Cardiac fibroblast (primary cell): ENCODE measurements at regions not wholly inside any gene's neighbourhood (a gene's known extent, or its start where the extent isn't known, plus 50 kb on each side); places are given as distances from the start of the nearest gene placed in this dataset.
A peak's percentile ranks its signal among the peaks of the same experiment; 100 is the strongest.

Experiments used
- DNase-seq, 2 donors: peaks; one replicate each; pipeline versions ENCODE4 v3.0.0 to v3.0.0-alpha.2; 2010; ENCODE audit warnings: low read depth in 2 of 2
- H3K4me3 ChIP-seq, 2 donors: replicated peaks in 1 of 2; 1 replicate in 1 of 2; 2 replicates in 1 of 2; pipeline ENCODE4 v1.5.1; 2011; ENCODE audit warnings: low read depth in 2 of 2, low read length in 2 of 2, mild to moderate bottlenecking in 2 of 2, moderate library complexity in 1 of 2
- TF ChIP-seq, protein P1 (sequence below): IDR thresholded peaks from one replicate; pipeline ENCODE4 v1.5.1; 2011; ENCODE audit warnings: low read depth, mild to moderate bottlenecking, low read length, inconsistent platforms

DNA sequence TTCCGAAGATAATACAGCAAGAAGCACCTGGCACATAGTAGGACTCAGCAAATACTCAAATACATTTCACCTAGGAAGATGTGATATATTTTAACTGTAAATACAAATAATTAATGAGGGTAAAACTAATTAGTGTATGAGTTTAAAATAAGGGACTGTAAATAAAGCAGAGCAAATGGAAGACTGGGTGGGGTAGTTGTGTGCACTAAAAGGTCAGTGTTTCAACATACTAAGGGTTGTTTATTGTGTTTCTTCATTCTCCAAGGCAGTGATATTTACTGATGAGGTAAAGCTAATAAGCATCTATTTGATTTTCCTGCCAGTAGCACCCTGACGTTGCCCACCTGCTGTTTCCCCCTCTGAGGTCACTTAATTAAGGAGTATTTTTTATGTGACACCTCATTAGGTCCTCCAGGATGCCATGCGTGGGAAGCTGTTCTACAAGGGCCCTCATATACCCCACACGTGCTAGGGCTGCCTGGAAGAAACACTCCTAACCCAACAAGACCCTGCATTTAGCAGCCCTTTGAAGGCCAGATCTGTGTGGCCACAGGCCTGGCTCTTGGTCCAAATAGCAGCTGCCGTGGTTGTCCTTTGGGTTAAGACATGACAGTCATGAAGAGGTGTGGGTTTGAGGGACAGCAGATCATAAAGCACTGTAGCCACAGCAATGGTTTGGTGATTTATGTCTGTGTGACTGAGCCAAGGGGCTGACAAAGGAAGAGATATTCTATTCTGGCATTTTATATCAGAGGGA lies 97.5 kb upstream of the RPS23 start:
- H3K4me3 ChIP-seq: no peak overlapping the region
- no peak for DNase-seq
- TF ChIP-seq, protein P1, sequence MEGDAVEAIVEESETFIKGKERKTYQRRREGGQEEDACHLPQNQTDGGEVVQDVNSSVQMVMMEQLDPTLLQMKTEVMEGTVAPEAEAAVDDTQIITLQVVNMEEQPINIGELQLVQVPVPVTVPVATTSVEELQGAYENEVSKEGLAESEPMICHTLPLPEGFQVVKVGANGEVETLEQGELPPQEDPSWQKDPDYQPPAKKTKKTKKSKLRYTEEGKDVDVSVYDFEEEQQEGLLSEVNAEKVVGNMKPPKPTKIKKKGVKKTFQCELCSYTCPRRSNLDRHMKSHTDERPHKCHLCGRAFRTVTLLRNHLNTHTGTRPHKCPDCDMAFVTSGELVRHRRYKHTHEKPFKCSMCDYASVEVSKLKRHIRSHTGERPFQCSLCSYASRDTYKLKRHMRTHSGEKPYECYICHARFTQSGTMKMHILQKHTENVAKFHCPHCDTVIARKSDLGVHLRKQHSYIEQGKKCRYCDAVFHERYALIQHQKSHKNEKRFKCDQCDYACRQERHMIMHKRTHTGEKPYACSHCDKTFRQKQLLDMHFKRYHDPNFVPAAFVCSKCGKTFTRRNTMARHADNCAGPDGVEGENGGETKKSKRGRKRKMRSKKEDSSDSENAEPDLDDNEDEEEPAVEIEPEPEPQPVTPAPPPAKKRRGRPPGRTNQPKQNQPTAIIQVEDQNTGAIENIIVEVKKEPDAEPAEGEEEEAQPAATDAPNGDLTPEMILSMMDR: no peak

GRCh38 chr5:82374637-82375036 lies 96.5 kb upstream of the RPS23 start:
- no peak for DNase-seq
- H3K4me3 ChIP-seq: no peak overlapping the region
- TF ChIP-seq, protein P1: no peak

DNA sequence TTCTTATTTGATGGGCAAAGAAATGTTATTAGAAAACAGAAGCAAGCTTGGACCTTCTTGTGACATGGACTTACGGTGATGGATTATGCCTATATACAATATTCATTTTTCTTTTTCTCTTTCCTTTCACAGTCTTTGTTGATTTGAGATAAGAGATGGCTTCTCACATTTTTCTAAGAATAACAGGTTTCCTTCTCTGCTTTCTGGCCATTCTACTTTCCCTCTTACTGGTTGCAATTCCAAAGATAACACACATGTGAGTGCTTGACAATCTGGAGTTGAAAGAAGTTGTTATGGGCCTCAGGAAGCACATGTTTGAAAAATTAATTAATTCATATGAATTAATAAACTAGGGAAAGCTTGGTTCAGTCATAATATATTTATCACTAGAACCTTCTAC lies 89.8 kb upstream of the RPS23 start:
- no peak for DNase-seq
- H3K4me3 ChIP-seq: no peak overlapping the region
- TF ChIP-seq, protein P1: no peak

DNA sequence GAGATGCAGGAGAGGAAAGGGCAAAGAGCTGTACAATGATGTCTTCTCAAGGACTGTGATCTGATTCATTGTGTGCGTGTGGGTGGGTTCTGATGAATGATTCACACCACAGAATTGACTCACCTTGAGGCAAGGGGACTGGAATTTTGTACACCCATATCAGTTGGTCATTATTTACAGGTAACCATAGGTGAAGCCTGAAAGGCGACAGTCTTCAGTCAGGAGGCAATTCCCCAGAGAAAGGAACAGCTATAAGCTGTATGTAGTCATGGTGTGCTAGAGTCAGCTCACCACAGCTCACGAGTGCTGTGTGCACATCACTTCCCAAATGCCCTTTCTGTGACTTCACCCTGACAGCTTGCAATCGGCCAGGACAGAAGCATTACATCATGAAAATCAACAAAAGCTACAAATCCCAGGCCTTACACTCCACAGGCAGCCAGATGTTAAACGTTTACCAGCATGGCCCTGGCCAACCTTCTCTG lies 87.6 kb upstream of the RPS23 start:
- DNase-seq: peak; percentile 49 to 92
- TF ChIP-seq, protein P1: no peak
- no peak overlapping the region for H3K4me3 ChIP-seq

DNA sequence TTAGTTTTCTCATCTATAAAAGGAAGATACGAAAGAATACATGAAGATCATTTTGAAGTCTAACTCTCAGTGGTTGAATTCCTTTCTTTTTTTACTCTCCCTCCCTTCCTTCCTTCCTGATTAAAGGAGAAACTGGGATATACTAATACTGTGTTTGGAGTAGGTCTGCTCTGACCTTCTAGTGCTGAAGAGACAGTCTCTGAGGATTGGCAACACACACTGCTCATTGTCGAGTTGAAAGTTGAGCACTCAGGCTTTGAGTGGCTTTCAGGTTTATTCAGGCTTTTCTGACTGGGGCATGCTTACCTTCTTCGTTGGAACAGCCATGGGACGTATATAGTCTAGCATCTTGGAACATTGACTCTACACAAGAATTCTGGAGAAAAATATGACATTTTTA lies 86.9 kb upstream of the RPS23 start:
- DNase-seq: peak in 1 of 2 donors; percentile 10
- no peak overlapping the region for H3K4me3 ChIP-seq
- TF ChIP-seq, protein P1: no peak

DNA sequence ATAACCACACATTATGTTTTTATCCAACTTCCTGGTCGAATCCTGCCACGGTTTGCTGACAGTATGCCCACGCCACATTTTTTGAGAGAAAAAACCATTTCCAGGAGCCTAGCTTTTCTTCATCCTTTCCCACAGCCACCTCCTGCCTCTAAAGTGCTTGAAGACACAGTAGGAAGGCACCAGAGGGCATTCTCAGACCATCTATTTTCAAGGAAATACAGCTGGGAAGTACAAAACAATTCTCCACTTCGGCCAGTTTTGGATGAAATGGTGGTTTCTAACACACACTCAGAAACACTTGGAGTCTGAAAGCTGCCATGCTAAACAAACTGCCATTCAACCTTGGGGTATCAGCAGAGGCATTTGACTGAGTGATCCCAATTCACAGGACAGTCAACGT lies 86.3 kb upstream of the RPS23 start:
- DNase-seq: peak; percentile 85 to 89
- no peak overlapping the region for H3K4me3 ChIP-seq
- TF ChIP-seq, protein P1: peak; percentile 46
